GM23338 (cell line): ENCODE measurements at regions not wholly inside any gene's neighbourhood (a gene's known extent, or its start where the extent isn't known, plus 50 kb on each side); places are given as distances from the start of the nearest gene placed in this dataset.
"Not testable (repeated sequence)": the region's sequence is repeated elsewhere in the genome, so short reads cannot be mapped to it uniquely, and the experiment has no call there.

Experiments used
- ATAC-seq: fragments of 200-7000 bp; cut with Tn5 transposase; 3 replicates; pipeline ENCODE4 v1.9.1; 2020
- DNase-seq: peaks from one replicate; pipeline ENCODE4 v3.0.0-alpha.2; 2015; ENCODE audit warnings: low spot score
- H2AFZ ChIP-seq: fragments of 200-600 bp; sonication (generic); 2 replicates; pipeline ENCODE4 v1.8.0; 2016; ENCODE audit warnings: antibody characterized with exemption, mild to moderate bottlenecking, moderate library complexity
- H3F3A ChIP-seq: fragments of 200-600 bp; sonication (generic); replicated peaks from 2 replicates; pipeline ENCODE4 v1.8.0; 2017; ENCODE audit warnings: antibody characterized with exemption, mixed run types, low read depth
- H3K27ac ChIP-seq: fragments of 200-600 bp; sonication (generic); 2 replicates; pipeline ENCODE4 v1.6.1; 2016; ENCODE audit warnings: low read depth
- H3K27me3 ChIP-seq: fragments of 200-600 bp; sonication (generic); 2 replicates; pipeline ENCODE4 v1.8.0; 2016; ENCODE audit warnings: mild to moderate bottlenecking, mixed run types, moderate library complexity; ENCODE audit not compliant: insufficient read depth
- H3K36me3 ChIP-seq: fragments of 200-600 bp; sonication (generic); 2 replicates; pipeline ENCODE4 v1.8.0; 2016; ENCODE audit warnings: mild to moderate bottlenecking; ENCODE audit not compliant: insufficient read depth
- H3K4me1 ChIP-seq: fragments of 200-600 bp; sonication (generic); 2 replicates; pipeline ENCODE4 v1.8.0; 2016; ENCODE audit warnings: mild to moderate bottlenecking, moderate library complexity; ENCODE audit not compliant: insufficient read depth
- H3K4me2 ChIP-seq: fragments of 200-600 bp; sonication (generic); 2 replicates; pipeline ENCODE4 v1.7.1; 2017; ENCODE audit warnings: mixed run types
- H3K4me3 ChIP-seq: fragments of 200-600 bp; sonication (generic); 2 replicates; pipeline ENCODE4 v1.6.1; 2016; ENCODE audit warnings: mixed run types
- H3K79me2 ChIP-seq: fragments of 200-600 bp; sonication (generic); replicated peaks from 2 replicates; pipeline ENCODE4 v1.8.0; 2017; ENCODE audit warnings: mild to moderate bottlenecking; ENCODE audit not compliant: insufficient read depth
- H3K9me2 ChIP-seq: fragments of 200-600 bp; sonication (generic); 2 replicates; pipeline ENCODE4 v1.8.0; 2017; ENCODE audit not compliant: insufficient read depth
- H4K20me1 ChIP-seq: fragments of 200-600 bp; sonication (generic); replicated peaks from 2 replicates; pipeline ENCODE4 v1.8.0; 2017; ENCODE audit warnings: mild to moderate bottlenecking; ENCODE audit not compliant: insufficient read depth
- H3K27ac Mint-ChIP-seq: 2 replicates; pipeline ENCODE4 v1.8.0; 2020; ENCODE audit warnings: inconsistent platforms, mild to moderate bottlenecking, moderate library complexity, mixed read lengths
- H3K27me3 Mint-ChIP-seq: 3 replicates; pipeline ENCODE4 v1.8.0; 2022; ENCODE audit warnings: low read depth, mild to moderate bottlenecking, moderate library complexity, mixed read lengths, inconsistent platforms; ENCODE audit not compliant: insufficient read depth, poor library complexity
- H3K36me3 Mint-ChIP-seq: 3 replicates; pipeline ENCODE4 v1.8.0; 2021; ENCODE audit warnings: low read depth, mild to moderate bottlenecking, inconsistent platforms, moderate library complexity, mixed read lengths
- H3K4me1 Mint-ChIP-seq: 3 replicates; pipeline ENCODE4 v1.8.0; 2020; ENCODE audit warnings: mild to moderate bottlenecking, inconsistent platforms, mixed read lengths
- H3K4me3 Mint-ChIP-seq: 3 replicates; pipeline ENCODE4 v1.8.0; 2021; ENCODE audit warnings: moderate library complexity, mild to moderate bottlenecking, inconsistent platforms, mixed read lengths
- H3K9me3 Mint-ChIP-seq: 3 replicates; pipeline ENCODE4 v1.8.0; 2020; ENCODE audit warnings: moderate library complexity, mild to moderate bottlenecking, inconsistent platforms, mixed read lengths
- CREB1 ChIP-seq: fragments of 250-450 bp; sonication (Bioruptor Pico); IDR thresholded peaks from 2 replicates; pipeline ENCODE4 v1.5.0; 2020; ENCODE audit warnings: low read depth, mild to moderate bottlenecking, moderate library complexity
- CTCF ChIP-seq, 2 experiments: fragments of 200-600 bp in 1 of 2; sonication (generic) in 1 of 2; conservative IDR thresholded peaks; 2 replicates each; pipeline versions ENCODE4 v1.5.1 to v1.6.1; 2016 to 2017; ENCODE audit warnings: antibody characterized with exemption in 2 of 2, low read depth in 2 of 2, mild to moderate bottlenecking in 2 of 2, moderate library complexity in 1 of 2
- ETS1 ChIP-seq: IDR thresholded peaks from 2 replicates; pipeline ENCODE4 v1.6.1; 2016; ENCODE audit warnings: antibody characterized with exemption
- EZH2 ChIP-seq: fragments of 200-600 bp; sonication (generic); IDR thresholded peaks from one replicate; pipeline ENCODE4 v1.8.0; 2017; ENCODE audit warnings: antibody characterized with exemption, mild to moderate bottlenecking, low read depth; ENCODE audit not compliant: unreplicated experiment
- EZH2phosphoT487 ChIP-seq: fragments of 200-600 bp; sonication (generic); IDR thresholded peaks from one replicate; pipeline ENCODE4 v1.8.1; 2018; ENCODE audit warnings: antibody characterized with exemption; ENCODE audit not compliant: unreplicated experiment
- NANOG ChIP-seq: IDR thresholded peaks from 2 replicates; pipeline ENCODE4 v1.6.1; 2016; ENCODE audit warnings: antibody characterized with exemption, borderline replicate concordance
- POLR2AphosphoS5 ChIP-seq: IDR thresholded peaks from 2 replicates; pipeline ENCODE4 v1.6.1; 2016; ENCODE audit warnings: antibody characterized with exemption, low read depth
- REST ChIP-seq: IDR thresholded peaks from one replicate; pipeline ENCODE4 v1.6.1; 2018; ENCODE audit warnings: antibody characterized with exemption; ENCODE audit not compliant: unreplicated experiment
- ZNF114 ChIP-seq: fragments of 250-450 bp; sonication (Bioruptor Pico); IDR thresholded peaks from 2 replicates; pipeline ENCODE4 v1.5.0; 2020; ENCODE audit warnings: mild to moderate bottlenecking, moderate library complexity

GRCh38 chr2:131673400-131674173, 145.9 kb downstream of the CCDC74A start:
- Mint-ChIP-seq H3K27me3 (peaks cover 21% of the 10 kb centered on the region), H3K27ac (no peak overlapping the region), H3K9me3 (peaks cover 14% of the 10 kb centered on the region), H3K4me1 (no peaks in the 10 kb centered on the region; the same call in 2 of the 3 replicates), H3K36me3 (peaks cover 6% of the 10 kb centered on the region; the same call in 2 of the 3 replicates), H3K4me3 (peak overlapping the region; percentile 63)
- Histone ChIP-seq H4K20me1 (no peaks in the 10 kb centered on the region), H3K79me2 (no peaks in the 10 kb centered on the region), H3F3A (no peaks in the 10 kb centered on the region), H3K9me2 (no peaks in the 10 kb centered on the region), H3K27ac (no peak overlapping the region), H2AFZ (peak overlapping the region; percentile 56; the same call in 1 of the 2 replicates), H3K27me3 (peaks cover 11% of the 10 kb centered on the region), H3K4me2 (peak overlapping the region; percentile 77), H3K4me3 (peak overlapping the region; percentile 55), H3K4me1 (no peaks in the 10 kb centered on the region), H3K36me3 (no peaks in the 10 kb centered on the region)
- ATAC-seq: peak; percentile 87
- TF ChIP-seq CTCF (conservative IDR thresholded peaks at IDR 0.05; ENCODE audit: low read depth in 2 of 2) (peak; percentile 62 to 86), REST (no peak)
- DNase-seq: peak; percentile 84

GRCh38 chr2:131674174-131674507, 146.5 kb downstream of the CCDC74A start:
- no peaks in the 10 kb centered on the region for H3K9me2 ChIP-seq
- no peaks in the 10 kb centered on the region for H3K4me1 ChIP-seq
- H2AFZ ChIP-seq: no peak overlapping the region
- H3K4me2 ChIP-seq: peak overlapping the region; percentile 77; the same call in 1 of the 2 replicates
- H3K4me3 Mint-ChIP-seq: peak overlapping the region; percentile 38; the same call in 2 of the 3 replicates
- H3K27me3 Mint-ChIP-seq: peaks cover 21% of the 10 kb centered on the region
- H3K27me3 ChIP-seq: peaks cover 11% of the 10 kb centered on the region
- H3K27ac Mint-ChIP-seq: no peak overlapping the region
- DNase-seq (no peak), ATAC-seq (no peak)
- H3K36me3 ChIP-seq: no peaks in the 10 kb centered on the region
- peaks cover 8% of the 10 kb centered on the region; the same call in 2 of the 3 replicates for H3K9me3 Mint-ChIP-seq
- H3K79me2 ChIP-seq: no peaks in the 10 kb centered on the region
- no peaks in the 10 kb centered on the region for H4K20me1 ChIP-seq
- no peaks in the 10 kb centered on the region for H3F3A ChIP-seq
- H3K4me1 Mint-ChIP-seq: no peaks in the 10 kb centered on the region; the same call in 2 of the 3 replicates
- TF ChIP-seq ETS1: no peak
- no peak for TF ChIP-seq CREB1
- no peak for TF ChIP-seq NANOG
- no peak for TF ChIP-seq EZH2
- no peak for TF ChIP-seq ZNF114 (CRISPR knock-in tag)
- no peak for TF ChIP-seq CTCF (conservative IDR thresholded peaks at IDR 0.05; ENCODE audit: low read depth in 2 of 2)
- TF ChIP-seq POLR2AphosphoS5: no peak
- no peak for TF ChIP-seq EZH2phosphoT487
- peaks cover under 1% of the 10 kb centered on the region; the same call in 1 of the 3 replicates for H3K36me3 Mint-ChIP-seq
- no peak overlapping the region for H3K27ac ChIP-seq
- no peak overlapping the region for H3K4me3 ChIP-seq

- H4K20me1 ChIP-seq, H3K36me3 ChIP-seq, H3K27ac ChIP-seq, H3K4me1 Mint-ChIP-seq, H3K4me1 ChIP-seq, H3K36me3 Mint-ChIP-seq, H3F3A ChIP-seq, H3K9me2 ChIP-seq, H3K27ac Mint-ChIP-seq, H3K9me3 Mint-ChIP-seq, H3K27me3 Mint-ChIP-seq, DNase-seq, H3K79me2 ChIP-seq: not testable (repeated sequence)
- peaks cover 13% of the 10 kb centered on the region; the same call in 1 of the 2 replicates for H3K27me3 ChIP-seq
- peak overlapping the region; percentile 66; the same call in 1 of the 2 replicates for H2AFZ ChIP-seq
- peak overlapping the region; percentile 82 for H3K4me2 ChIP-seq
- peak; percentile 27 for ATAC-seq
- H3K4me3 ChIP-seq: peak overlapping the region; percentile 66
- peak overlapping the region; percentile 84 for H3K4me3 Mint-ChIP-seq
Measured at GRCh38 chr2:131681611-131682121, 154.0 kb downstream of the CCDC74A start.
